Inflammatory macrophage treated with lipopolysaccharide for 1 hour (primary cell): ENCODE measurements at regions not wholly inside any gene's neighbourhood (a gene's known extent, or its start where the extent isn't known, plus 50 kb on each side); places are given as distances from the start of the nearest gene placed in this dataset.
"Not testable (repeated sequence)": the region's sequence is repeated elsewhere in the genome, so short reads cannot be mapped to it uniquely, and the experiment has no call there.

Experiments used
- DNase-seq, 2 donors: peaks; one replicate each; pipeline ENCODE4 v3.0.0-alpha.2; 2020 to 2022

DNA sequence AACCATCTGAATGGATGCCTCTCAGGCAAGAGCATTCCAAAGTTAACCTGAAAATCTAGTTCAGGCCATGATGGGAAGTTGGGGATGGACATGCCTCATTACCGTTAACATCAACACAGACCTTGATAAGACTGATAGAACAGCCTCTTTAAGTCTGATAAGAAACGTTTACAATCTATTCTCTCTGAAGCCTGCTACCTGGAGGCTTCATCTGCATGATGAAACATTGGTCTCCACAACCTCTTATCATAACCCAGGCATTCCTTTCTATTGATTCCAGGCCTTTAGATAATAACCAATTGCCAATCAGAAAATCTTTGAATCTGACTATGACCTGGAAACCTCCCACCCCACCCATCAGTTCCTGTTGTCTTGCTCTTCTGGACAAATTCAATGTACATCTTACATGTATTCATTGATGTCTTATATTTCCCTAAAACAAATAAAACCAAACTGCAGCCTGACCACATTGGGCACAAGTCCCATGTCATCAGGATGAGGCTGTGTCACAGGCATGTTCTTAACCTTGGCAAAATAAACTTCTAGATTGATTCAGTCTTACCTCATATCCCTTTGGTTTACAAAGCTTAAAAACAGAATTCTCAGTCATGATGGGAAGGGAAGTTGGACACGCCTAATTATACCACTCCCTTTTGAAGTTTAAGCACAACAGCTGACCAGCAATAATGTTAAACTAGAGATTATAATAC is 843.8 kb upstream of the SPRY2 start:
- no peak for DNase-seq

DNA sequence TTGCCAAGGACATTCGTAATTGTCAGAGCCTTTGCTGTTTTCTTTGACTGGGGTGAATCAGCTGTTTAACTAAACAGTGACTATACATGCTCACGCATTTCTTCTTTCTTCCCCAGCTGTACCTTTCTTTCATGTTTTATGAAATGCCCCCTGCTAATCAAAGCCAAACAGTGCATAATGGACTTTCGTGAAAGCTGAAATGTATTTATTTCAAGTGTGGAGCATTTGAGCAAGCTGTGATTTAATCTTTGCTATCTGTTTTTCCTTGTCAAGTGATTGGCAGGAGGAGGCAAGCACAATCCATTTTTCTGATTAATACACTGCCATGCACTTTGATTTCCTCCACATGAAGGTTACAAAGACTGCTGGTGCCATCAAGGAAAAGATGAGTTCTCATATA is 831.7 kb upstream of the SPRY2 start:
- DNase-seq: no peak

DNA sequence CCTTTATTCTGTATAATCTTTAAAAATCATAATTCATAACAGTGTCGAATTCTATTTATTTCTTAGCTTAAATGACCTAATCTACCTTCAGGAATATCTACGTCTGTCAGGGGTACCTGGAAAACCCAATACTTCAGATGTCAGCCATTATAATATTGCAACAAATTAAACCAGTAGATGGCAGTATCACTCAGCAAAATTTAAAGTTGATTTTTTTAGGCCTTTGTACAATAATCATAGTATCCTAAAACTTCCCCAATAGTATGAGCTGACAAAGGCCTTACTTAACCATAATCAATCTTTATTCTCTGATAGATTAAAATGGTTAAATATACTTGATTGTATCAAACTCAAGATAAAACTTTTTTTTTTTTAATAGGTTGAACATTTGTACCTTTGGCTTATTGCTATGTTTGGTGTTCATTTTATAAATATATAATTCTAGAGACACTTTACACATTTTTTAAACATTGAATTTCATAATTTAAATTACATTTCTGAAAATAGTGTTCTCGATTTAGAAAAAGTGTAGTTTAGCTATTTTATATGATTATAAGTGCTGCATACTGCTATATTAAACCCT is 830.2 kb upstream of the SPRY2 start:
- DNase-seq: peak; percentile 1 to 31

DNA sequence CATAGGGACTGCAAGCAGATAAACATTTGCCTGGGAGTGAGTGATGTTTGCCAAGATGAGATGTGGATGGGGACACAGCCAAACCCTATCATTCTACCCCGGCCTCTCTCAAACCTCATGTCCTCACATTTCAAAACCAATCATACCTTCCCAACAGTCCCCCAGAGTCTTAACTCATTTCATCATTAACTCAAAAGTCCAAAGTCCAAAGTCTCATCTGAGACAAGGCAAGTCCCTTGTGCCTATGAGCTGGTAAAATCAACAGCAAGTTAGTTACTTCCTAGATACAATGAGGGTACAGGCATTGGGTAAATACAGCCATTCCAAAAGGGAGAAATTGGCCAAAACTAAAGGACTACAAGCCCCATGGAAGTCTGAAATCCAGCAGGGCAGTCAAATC is 822.9 kb upstream of the SPRY2 start:
- DNase-seq: not testable (repeated sequence)

DNA sequence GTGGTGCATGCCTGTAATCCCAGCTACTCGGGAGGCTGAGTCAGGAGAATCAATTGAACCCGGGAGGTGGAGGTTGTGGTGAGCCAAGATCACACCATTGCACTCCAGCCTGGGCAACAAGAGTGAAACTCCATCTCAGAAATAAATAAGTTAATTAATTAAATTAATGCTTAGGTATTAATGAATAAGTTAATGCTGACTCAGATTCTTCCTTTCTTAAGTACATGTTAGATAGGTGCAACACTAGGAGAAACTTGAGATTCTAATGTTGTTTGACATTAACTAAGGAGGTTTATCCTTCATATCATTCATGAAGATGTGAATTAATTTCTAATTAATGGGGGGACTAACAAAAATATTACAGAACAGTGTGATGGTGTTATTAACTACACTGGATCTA is 812.6 kb upstream of the SPRY2 start:
- no peak for DNase-seq

DNA sequence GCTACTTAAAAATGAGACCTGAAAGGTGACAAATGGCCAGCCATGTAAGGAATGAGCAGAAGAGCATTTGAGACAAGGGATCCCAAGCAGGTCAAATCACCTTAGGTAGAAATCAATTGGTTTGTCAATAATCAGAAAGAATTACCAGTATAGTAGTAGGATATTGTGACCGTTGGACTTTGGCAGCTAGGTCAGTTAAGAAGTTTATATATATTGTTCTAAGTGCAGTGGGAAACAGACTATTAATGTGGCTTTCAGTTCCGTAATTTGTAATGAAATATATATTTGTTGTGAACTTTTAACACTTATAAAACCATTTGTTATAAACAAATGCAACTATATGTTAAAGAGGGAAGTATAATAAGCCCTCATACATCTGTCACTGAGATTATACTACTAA is 807.9 kb upstream of the SPRY2 start:
- no peak for DNase-seq

DNA sequence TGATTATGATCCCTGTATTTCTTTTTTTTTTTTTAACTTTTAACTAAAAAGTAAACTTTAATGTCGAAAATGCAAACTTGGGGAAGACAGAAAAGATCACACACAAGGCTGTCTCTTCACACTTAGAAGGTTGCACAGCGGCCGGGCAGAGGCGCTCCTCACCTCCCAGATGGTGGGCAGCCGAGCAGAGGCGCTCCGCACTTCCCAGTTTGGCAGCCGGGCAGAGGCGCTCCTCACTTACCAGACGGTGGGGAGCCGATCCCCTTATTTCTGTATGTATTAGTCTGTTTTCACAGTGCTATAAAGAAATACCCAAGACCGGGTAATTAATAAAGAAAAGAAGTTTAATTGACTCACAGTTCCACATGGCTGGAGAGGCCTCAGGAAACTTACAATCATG is 805.6 kb upstream of the SPRY2 start:
- not testable (repeated sequence) for DNase-seq

DNA sequence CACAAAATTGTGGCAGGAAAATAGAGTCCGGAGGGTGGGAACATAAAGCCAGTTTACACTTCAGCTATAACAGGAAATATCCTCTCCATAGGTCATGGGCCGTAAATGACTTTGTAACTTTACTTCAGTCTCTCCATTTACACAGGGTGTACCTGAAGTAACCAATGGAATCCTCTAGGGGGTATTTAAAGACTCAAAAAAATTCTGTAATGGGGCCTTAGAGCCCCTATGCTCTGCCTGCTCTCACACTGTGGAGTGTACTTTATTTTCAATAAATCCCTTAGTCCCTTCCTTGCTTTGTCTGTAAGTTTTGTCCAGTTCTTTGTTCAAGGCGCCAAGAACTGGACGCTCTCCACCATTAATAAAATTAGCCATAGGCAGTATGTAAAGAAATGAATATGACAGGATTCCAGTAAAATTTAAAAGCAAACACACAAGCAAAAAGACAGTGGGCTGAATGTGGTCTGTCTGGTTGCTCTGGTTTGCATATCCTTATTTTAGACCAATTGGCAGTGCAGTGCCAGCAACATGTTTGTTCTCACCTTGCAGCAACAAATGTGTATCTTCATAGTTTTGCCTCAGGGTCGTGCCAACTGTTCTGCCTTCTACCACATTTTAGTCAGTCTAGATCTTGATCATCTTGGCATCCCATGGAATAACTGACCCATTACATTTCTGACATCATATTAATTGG is 801.5 kb upstream of the SPRY2 start:
- no peak for DNase-seq

DNA sequence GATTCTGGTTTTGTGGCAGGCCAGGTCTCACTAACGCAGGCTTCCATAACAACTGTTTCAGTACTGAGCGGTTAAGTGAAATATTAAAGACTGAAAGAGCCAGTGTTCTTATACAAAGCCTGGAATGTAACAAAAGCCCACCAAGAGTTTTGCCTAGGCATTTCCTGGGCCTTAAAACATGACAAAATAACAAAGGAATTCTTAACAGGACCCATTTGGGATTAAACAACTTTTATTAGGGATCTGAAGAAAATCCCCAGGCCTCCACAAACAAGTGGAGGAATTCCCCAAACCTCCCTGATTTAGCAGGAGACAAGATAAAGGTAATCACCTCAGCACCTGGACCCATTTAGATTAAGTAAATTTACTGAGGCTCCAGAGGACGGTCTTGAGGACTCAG is 799.7 kb upstream of the SPRY2 start:
- no peak for DNase-seq

DNA sequence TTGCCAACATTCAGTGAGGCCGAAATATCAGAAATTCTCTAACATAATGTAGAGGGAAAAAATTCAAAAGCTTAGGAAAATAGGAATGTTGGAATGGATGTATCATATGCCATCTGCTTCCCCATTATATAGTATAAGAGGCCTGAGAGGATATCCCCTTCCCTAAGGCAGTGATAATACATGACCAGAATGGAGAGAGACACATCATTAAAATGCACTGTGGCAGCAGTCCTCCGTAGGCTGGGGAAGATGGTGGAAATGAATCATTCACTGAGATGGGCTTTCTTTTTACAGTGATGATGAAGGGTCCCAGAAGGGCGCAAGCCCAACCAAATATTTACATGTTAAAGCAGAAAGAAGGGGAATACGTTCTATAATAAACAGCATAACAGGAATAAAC is 799.1 kb upstream of the SPRY2 start:
- DNase-seq: no peak

DNA sequence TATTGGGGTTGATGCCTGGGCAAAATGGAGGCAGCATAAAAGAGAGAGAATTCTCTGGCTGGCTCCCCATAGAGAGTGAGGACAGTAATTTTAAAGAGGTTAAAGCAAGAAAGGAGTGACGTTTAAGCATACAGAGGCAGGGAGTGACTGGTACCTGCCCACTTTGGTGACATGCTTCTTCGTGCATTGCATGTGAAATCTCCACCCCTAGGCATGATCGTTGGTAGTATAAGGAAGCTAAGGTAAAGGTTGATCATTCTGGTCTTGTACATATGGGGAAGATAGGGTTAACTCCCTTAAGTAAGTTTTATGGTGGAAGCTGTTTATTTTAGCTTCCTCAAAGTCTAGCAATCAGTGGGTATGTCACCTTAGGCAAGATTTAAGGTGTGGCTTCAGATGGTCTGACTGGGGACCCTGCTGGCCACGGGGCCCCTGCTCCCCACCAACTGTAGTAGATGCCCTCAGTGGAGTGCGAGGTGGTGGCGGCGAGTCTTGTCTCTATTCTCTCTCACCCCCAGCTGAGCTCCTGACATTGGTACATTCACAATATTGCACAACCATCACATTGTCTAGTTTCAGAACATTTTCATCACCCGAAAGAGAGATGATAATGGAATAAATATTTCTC is 797.5 kb upstream of the SPRY2 start:
- no peak for DNase-seq

DNA sequence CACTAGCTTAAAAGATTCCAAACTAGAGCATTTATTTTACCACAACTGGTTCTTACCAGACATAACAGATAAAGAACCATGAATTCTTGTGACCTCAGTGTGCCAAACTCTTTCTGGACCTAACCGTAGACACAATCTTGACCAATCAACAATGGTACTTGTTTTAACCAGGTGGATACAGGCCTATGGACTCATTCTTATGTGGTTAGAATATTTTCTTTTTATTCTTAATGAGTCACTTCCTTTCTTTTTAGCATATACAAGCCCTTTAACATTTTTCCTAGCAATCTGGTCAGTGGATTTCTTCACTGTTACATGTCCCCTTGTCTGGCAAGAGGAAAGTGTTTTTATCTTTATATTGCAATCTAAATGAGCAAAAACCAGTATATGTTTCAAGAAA is 792.1 kb upstream of the SPRY2 start:
- DNase-seq: no peak

DNA sequence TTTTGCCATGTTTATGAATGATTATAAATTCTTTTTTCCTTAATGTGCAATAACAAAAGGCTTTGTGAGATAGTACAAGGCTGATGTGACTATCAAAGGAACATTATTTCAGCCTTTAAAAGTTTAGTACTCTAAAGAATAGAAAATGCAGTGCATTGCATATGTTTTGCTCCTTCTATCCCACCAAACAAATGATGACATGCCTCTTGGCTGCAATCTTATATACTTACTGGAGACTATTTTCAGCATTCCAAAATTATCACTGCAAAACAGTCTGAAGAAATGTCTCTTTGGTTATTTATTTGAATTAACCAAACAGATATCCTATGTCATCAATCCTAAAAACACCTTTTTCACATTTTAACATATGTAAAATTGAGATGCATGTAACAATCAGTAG is 776.5 kb upstream of the SPRY2 start:
- no peak for DNase-seq

DNA sequence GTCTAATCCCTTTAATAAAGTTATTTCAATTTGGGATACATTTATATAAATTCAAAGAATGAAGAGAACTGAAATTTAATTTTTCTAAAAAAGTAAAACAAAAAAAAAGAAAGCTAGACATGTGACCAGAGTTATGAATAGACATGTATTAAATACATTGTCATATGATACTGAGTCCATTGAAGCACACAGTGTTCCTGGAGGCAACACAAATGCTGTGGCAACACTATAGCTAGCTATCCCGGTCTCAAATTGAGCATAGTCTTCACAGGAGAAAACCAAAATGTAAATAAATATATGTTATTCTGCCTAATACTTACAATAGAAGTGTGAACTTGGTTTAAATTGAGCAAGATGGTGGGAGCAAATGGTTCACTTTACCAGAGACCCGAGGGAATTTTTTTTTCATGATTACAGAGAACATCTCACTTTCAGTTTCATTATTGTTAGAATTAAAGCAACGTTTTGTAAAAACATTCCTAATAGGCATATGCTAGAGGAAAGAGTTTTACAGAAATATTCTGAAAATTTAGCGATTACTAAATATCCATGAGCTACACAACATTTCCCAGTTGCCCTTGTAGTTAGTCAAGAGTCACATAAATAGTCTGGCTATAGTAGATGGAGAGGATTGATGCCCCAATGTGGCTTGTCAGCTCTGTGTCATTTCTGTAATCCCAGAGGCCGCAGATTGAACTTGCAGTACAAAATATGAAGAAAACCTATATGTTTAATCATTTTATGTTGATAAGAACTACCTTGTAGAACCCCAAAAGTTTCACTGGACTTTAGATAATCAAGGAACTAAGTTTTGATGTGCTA is 775.7 kb upstream of the SPRY2 start:
- DNase-seq: no peak

DNA sequence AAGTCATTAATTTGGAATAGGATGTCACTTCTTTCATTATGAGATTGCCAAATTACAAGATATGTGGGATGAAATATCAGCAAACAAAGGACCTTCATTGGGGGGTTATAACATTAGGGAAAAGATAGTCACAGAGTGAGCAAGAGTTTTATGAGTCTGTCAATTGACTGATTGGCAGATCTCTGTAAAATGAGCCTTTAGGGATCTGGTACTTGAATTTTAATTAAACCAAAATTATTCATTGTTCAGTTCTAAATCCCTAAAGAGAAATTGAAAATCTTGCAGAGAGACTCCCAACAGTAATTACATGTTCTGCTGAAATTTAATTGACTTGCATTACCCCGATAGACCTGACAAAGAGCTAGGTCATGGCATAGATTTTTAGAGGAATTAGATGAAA is 768.1 kb upstream of the SPRY2 start:
- DNase-seq: no peak

DNA sequence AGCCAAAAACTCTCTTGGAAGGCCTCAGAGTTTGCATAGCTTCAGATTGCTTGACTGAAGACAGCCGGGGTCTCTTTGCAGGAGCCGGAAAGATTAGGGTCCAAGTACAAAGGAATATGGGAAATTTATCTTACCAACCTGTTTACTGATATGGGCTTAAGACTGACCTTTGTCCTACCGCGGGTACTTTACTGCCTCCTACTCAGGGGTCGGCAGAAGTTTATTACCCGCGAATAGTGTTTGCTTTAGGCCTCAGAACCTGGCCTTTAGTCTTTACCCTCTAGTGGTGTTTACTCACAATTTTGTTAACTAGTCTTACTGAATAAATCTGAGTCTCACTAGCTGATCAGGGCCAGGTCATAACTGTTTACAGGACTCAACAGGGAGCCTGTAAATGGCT is 765.4 kb upstream of the SPRY2 start:
- DNase-seq: no peak

DNA sequence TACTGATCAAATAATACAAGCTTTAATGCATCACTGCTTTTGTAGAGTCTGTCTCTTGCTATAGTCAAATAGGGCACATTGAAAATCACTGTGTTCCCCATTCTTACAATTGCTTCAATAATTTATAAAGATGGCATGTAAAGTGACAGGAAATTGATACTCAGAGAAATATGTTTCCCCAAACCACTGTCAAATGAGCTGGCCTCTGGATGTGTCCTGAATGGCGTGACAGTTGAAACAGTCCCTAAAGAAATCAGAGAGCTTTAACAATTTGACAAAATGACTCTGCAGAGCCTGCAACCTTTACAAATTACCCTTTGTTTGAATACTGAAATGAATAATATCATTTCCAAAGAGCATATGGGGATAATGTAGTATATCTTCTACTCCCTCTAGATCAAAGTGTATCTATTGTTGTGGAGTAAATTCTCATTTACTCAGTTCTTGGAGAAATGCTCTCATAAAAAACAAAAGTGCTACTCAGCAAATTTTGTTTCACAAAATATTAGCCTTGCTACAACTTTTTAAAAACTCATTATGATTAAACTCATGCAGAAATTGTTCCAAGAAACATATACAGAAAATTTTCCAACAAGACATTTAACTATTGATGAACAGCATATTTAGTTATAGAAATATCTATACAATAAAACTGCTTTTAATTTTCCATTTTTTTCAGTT is 763.2 kb upstream of the SPRY2 start:
- DNase-seq: no peak

DNA sequence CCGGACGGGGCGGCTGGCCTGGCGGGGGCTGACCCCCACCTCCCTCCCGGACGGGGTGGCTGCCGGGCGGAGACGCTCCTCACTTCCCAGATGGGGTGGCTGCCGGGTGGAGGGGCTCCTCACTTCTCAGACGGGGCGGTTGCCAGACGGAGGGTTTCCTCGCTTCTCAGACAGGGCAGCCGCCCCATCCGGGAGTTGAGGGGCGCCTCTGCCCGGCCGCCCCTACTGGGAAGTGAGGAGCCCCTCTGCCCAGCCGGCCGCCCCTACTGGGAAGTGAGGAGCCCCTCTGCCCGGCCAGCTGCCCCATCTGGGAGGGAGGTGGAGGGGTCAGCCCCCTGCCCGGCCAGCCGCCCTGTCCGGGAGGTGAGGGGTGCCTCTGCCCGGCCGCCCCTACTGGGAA is 761.1 kb upstream of the SPRY2 start:
- DNase-seq: not testable (repeated sequence)

DNA sequence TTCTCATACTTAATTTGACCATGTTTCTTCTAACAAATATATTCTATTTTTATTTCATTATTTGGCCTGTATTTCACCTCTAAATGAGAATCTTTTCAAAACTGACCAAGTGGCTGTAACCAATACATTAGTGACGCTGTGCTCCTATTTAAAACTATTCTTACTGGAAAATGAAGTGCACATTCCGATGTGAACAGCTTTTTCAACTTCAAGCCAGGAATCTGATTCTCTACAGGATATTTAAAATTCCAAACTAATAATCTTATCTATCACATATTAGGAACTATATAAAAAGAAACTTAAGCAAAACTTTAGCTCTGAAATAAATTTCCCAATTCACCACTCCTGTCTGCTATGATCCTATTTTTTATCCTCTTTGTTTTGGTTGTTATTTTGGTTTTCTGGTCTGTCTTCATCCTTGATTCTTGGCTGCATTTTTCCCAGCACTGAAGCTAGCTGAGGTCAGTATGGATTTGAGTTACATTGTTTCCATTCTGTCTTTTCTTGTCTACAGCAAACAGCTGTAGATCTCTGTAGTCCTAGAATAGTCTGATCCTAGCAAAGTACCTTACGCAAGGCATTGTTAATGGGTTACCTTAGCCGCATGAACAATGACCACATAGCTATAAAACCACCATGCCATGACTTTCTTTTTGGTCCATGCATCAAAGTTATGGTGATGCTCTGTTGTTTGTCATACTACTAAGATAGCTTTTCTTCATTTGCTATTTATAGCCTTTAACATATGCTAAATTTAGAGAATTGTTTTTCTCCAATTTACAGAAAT is 748.6 kb upstream of the SPRY2 start:
- no peak for DNase-seq

DNA sequence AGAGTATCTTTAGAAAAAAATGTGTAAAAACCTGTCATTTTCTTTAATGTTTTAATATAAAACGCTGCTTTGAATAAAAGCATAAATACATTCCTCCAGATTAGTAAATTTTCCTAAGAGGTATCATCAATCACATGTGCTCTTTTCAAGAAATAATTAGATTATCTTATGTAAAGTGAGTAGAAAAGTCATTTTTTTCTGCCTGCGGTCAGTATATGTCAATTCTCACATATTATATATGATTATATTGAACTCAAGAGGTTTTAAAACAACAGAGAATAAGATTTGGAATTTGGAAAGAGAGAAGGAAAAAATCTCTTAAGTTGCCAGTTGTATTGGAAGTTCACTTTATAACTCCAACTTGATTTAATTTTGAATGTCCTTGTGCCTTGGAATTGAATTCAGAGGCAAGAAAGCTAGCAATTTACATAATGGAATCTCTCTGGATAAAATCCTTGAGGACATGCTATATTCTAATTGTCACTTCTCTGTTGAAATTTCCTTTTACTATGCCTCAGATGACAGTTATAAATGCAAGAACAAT is 740.1 kb upstream of the SPRY2 start:
- DNase-seq: no peak

DNA sequence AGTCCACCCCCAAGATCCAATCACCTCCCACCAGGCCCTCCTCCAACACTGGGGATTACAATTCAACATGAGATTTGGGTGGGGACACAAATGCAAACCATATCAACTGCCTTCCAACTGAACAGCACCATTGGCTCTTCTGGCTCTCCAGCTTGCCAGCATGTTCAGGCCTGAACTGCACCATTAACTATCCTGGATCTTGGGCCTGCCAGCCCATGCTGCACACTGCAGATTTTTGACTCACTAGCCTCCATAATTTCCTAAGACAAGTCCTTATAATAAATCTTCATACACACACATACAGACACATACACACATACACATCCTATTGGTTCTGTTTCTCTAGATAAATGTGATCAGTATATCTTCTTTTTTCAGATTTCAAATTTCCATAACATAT is 737.1 kb upstream of the SPRY2 start:
- no peak for DNase-seq
